Endothelial cell of umbilical vein (primary cell): ENCODE measurements at regions not wholly inside any gene's neighbourhood (a gene's known extent, or its start where the extent isn't known, plus 50 kb on each side); places are given as distances from the start of the nearest gene placed in this dataset.

Source experiments
- EZH2 ChIP-seq: IDR thresholded peaks from 2 replicates; pipeline ENCODE4 v1.6.1; 2012; ENCODE audit warnings: borderline replicate concordance, low read depth, mild to moderate bottlenecking, moderate library complexity, low read length, inconsistent platforms; ENCODE audit not compliant: severe bottlenecking
- FOS ChIP-seq: IDR thresholded peaks from 2 replicates; pipeline ENCODE4 v1.6.1; 2011; ENCODE audit warnings: mild to moderate bottlenecking, low read length, moderate library complexity, borderline replicate concordance; ENCODE audit not compliant: insufficient read depth
- JUN ChIP-seq: IDR thresholded peaks from 2 replicates; pipeline ENCODE4 v1.6.1; 2011; ENCODE audit warnings: borderline replicate concordance, low read depth; ENCODE audit not compliant: insufficient read length, insufficient read depth
- MAX ChIP-seq: IDR thresholded peaks from 2 replicates; pipeline ENCODE4 v1.6.1; 2011; ENCODE audit not compliant: insufficient read depth, insufficient read length
- POLR2A ChIP-seq: IDR thresholded peaks from 2 replicates; pipeline ENCODE4 v1.6.1; 2012; ENCODE audit warnings: low read depth, mild to moderate bottlenecking, control low read depth, low read length
- POLR2AphosphoS5 ChIP-seq: IDR thresholded peaks from 2 replicates; pipeline ENCODE4 v1.6.1; 2012; ENCODE audit warnings: low read depth, mild to moderate bottlenecking, control low read depth, low read length, moderate library complexity; ENCODE audit not compliant: insufficient read depth
- TF ChIP-seq, protein P1 (sequence below), 2 donors: IDR thresholded peaks; 1 replicate in 1 of 2; 2 replicates in 1 of 2; pipeline ENCODE4 v1.5.1; 2011; ENCODE audit warnings: low read length in 2 of 2, mild to moderate bottlenecking in 2 of 2, moderate library complexity in 2 of 2, control low read depth in 1 of 2, inconsistent platforms in 1 of 2, low read depth in 1 of 2; ENCODE audit not compliant: insufficient read depth in 1 of 2; ENCODE audit errors: extremely low read depth in 1 of 2

DNA sequence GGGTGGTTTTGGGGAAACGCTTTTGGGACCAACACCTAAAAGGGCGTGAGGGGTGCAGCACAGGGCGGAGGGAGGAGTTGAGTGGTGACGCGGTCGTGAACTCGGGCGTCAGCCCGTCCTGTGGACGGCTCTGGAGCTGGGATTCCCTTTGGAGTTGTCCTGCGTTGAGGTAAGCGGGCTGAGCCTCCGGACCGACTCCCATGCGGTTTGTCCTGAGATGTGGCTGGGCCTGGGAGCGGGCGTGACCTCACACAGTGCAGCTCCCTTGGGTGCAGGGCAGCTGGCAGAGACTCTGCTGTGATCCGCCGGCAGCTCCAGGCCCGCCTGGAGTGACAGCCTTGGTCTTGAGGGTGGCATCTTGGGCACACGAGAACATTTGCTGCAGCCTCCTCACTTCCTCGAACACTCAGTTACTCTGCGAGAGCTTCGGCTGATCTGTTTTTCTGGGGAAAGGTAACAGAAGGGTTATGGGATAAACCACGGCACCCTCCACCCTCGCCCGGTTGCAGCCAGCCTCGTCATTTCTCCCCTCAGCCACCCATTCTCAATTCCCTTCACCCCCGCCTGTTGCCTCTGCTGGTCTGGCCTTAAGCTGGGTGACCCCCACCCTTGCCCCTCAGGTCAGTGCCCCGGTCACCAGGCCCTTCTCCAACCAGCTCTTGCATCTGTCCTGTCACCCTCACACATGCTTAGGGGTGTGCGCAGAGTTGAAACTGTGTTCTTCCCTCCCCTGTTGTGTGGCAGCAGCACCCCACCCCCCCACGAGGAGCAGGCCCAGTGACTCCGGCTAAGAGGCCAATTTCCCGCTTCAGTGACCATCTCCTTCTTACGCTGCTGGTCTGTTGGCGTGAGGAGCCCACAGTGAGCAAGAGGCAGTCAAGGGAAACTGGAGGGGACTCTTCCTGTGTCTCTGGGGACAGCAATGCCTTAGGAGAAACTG is 94.2 kb upstream of the COL5A1 start:
- TF ChIP-seq POLR2AphosphoS5 (no peak), FOS (no peak), JUN (no peak), EZH2 (no peak), POLR2A (no peak), MAX (no peak)
- TF ChIP-seq, protein P1, sequence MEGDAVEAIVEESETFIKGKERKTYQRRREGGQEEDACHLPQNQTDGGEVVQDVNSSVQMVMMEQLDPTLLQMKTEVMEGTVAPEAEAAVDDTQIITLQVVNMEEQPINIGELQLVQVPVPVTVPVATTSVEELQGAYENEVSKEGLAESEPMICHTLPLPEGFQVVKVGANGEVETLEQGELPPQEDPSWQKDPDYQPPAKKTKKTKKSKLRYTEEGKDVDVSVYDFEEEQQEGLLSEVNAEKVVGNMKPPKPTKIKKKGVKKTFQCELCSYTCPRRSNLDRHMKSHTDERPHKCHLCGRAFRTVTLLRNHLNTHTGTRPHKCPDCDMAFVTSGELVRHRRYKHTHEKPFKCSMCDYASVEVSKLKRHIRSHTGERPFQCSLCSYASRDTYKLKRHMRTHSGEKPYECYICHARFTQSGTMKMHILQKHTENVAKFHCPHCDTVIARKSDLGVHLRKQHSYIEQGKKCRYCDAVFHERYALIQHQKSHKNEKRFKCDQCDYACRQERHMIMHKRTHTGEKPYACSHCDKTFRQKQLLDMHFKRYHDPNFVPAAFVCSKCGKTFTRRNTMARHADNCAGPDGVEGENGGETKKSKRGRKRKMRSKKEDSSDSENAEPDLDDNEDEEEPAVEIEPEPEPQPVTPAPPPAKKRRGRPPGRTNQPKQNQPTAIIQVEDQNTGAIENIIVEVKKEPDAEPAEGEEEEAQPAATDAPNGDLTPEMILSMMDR (IDR thresholded peaks at IDR 0.05; ENCODE audit: extremely low read depth in 1 of 2, insufficient read depth in 1 of 2, low read depth in 1 of 2, low read length in 2 of 2): no peak
